OCI-LY7 (cell line): ENCODE measurements at regions not wholly inside any gene's neighbourhood (a gene's known extent, or its start where the extent isn't known, plus 50 kb on each side); places are given as distances from the start of the nearest gene placed in this dataset.

ENCODE experiments used
- BruUV-seq: library from RNA; stranded (reverse); fragments of 400-500 nt; replicated peaks from 2 replicates; lab custom pipeline; 2021; lab: Mats Ljungman, UMichigan
- CTCF ChIA-PET: fragments of 300-600 bp; sonication (Branson Sonifier 250); formaldehyde crosslinking; loops from one replicate; lab custom pipeline; 2022; ENCODE audit warnings: antibody characterized with exemption; ENCODE audit not compliant: unreplicated experiment; lab: Charles Lee
- POLR2A ChIA-PET: fragments of 300-600 bp; sonication (Branson Sonifier 250); formaldehyde crosslinking; loops from one replicate; lab custom pipeline; 2022; ENCODE audit warnings: antibody characterized with exemption; lab: Charles Lee
- DNase-seq: peaks from one replicate; pipeline ENCODE4 v3.0.0-alpha.2; 2015; ENCODE audit warnings: low spot score
- H2AFZ ChIP-seq: fragments of 200-600 bp; sonication (generic), shearing (Covaris generic); 2 replicates; pipeline ENCODE4 v1.6.1; 2014; ENCODE audit warnings: mild to moderate bottlenecking, antibody characterized with exemption, low read length, moderate library complexity
- H3K27ac ChIP-seq: fragments of 200-600 bp; sonication (generic); 2 replicates; pipeline ENCODE4 v1.5.1; 2014; ENCODE audit warnings: mixed run types, low read depth, mild to moderate bottlenecking, moderate library complexity, low read length, inconsistent platforms; ENCODE audit not compliant: poor library complexity, severe bottlenecking
- H3K36me3 ChIP-seq: fragments of 200-600 bp; sonication (generic); 2 replicates; pipeline ENCODE4 v1.6.1; 2014; ENCODE audit warnings: mild to moderate bottlenecking, antibody characterized with exemption, low read length, moderate library complexity, mixed read lengths; ENCODE audit not compliant: insufficient read depth
- H3K4me1 ChIP-seq: fragments of 200-600 bp; sonication (generic); 2 replicates; pipeline ENCODE4 v1.5.1; 2014; ENCODE audit warnings: mild to moderate bottlenecking, low read length; ENCODE audit not compliant: insufficient read depth, poor library complexity, severe bottlenecking
- H3K4me2 ChIP-seq: fragments of 200-600 bp; sonication (generic); 2 replicates; pipeline ENCODE4 v1.6.1; 2014; ENCODE audit warnings: mild to moderate bottlenecking, low read length
- H3K4me3 ChIP-seq: fragments of 200-600 bp; sonication (generic); 2 replicates; pipeline ENCODE4 v1.5.1; 2014; ENCODE audit warnings: mild to moderate bottlenecking, low read depth, low read length; ENCODE audit not compliant: poor library complexity, severe bottlenecking
- H3K79me2 ChIP-seq: fragments of 200-600 bp; sonication (generic); 2 replicates; pipeline ENCODE4 v1.6.1; 2016; ENCODE audit warnings: low read depth, mild to moderate bottlenecking, low read length, moderate library complexity, mixed read lengths; ENCODE audit not compliant: insufficient read depth
- H3K9me2 ChIP-seq: fragments of 200-600 bp; sonication (generic); 2 replicates; pipeline ENCODE4 v1.6.1; 2016; ENCODE audit warnings: mild to moderate bottlenecking, low read length, mixed read lengths; ENCODE audit not compliant: insufficient read depth
- H3K9me3 ChIP-seq: fragments of 200-600 bp; sonication (generic); 2 replicates; pipeline ENCODE4 v1.6.1; 2014; ENCODE audit warnings: mild to moderate bottlenecking, mixed run types, low read length, mixed read lengths
- H4K20me1 ChIP-seq: fragments of 200-600 bp; sonication (generic); 2 replicates; pipeline ENCODE4 v1.6.1; 2014; ENCODE audit warnings: mild to moderate bottlenecking, antibody characterized with exemption, low read length, moderate library complexity, mixed read lengths; ENCODE audit not compliant: insufficient read depth
- EZH2phosphoT487 ChIP-seq: fragments of 200-600 bp; sonication (generic); IDR thresholded peaks from 2 replicates; pipeline ENCODE4 v1.6.1; 2018; ENCODE audit warnings: low read depth, borderline replicate concordance, mild to moderate bottlenecking, mixed run types, antibody characterized with exemption, low read length, moderate library complexity, mixed read lengths
- intact Hi-C: fragments of 100-400 bp; cut with micrococcal nuclease; formaldehyde crosslinking; loops from one replicate; pipeline ENCODE4 v1.10.0; 2022; ENCODE audit not compliant: unreplicated experiment
- TF ChIP-seq, protein P1 (sequence below): fragments of 200-600 bp; sonication (generic); conservative IDR thresholded peaks from 2 replicates; pipeline ENCODE4 v1.5.1; 2014; ENCODE audit warnings: mild to moderate bottlenecking, antibody characterized with exemption, low read length, moderate library complexity, mixed read lengths

DNA sequence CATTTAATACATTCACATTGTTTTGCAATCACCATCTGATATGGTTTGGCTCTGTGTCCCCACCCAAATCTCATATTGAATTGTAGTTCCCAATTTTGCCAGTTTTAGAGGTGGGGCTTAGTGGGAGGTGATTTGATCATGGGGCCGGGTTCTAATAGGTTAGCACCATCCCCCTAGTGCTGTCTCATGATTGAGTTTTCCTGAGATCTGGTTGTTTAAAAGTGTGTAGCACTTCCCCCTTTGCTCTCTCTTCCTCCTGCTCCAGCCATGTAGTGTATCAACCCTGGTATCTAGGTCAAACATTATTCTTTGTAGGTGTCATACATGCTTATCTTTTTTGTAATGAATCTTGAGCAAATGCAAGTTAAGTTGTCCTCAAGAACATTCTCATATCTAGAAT is 83.3 kb upstream of the KIT start:
- H4K20me1 ChIP-seq, result no peaks in the 10 kb centered on the region
- intact Hi-C loops, result no loop called here
- H3K9me2 ChIP-seq, result no peaks in the 10 kb centered on the region
- ChIA-PET CTCF (no interaction called here), POLR2A (interaction anchor here (0.6 kb wide), 1 partner anchor 1733 kb away, joined by 3 read pairs; no protein-coding TSS in a partner anchor)
- H3K27ac ChIP-seq, result no peak overlapping the region
- H2AFZ ChIP-seq, result no peak overlapping the region
- H3K79me2 ChIP-seq, result no peaks in the 10 kb centered on the region
- H3K4me3 ChIP-seq, result no peak overlapping the region
- H3K9me3 ChIP-seq, result no peaks in the 10 kb centered on the region
- no peak for TF ChIP-seq EZH2phosphoT487
- TF ChIP-seq, protein P1, sequence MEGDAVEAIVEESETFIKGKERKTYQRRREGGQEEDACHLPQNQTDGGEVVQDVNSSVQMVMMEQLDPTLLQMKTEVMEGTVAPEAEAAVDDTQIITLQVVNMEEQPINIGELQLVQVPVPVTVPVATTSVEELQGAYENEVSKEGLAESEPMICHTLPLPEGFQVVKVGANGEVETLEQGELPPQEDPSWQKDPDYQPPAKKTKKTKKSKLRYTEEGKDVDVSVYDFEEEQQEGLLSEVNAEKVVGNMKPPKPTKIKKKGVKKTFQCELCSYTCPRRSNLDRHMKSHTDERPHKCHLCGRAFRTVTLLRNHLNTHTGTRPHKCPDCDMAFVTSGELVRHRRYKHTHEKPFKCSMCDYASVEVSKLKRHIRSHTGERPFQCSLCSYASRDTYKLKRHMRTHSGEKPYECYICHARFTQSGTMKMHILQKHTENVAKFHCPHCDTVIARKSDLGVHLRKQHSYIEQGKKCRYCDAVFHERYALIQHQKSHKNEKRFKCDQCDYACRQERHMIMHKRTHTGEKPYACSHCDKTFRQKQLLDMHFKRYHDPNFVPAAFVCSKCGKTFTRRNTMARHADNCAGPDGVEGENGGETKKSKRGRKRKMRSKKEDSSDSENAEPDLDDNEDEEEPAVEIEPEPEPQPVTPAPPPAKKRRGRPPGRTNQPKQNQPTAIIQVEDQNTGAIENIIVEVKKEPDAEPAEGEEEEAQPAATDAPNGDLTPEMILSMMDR, result no peak
- no peak overlapping the region for H3K4me2 ChIP-seq
- no peaks in the 10 kb centered on the region for H3K36me3 ChIP-seq
- no peaks in the 10 kb centered on the region for H3K4me1 ChIP-seq
- BruUV-seq, result no TSS peak
- no peak for DNase-seq

DNA sequence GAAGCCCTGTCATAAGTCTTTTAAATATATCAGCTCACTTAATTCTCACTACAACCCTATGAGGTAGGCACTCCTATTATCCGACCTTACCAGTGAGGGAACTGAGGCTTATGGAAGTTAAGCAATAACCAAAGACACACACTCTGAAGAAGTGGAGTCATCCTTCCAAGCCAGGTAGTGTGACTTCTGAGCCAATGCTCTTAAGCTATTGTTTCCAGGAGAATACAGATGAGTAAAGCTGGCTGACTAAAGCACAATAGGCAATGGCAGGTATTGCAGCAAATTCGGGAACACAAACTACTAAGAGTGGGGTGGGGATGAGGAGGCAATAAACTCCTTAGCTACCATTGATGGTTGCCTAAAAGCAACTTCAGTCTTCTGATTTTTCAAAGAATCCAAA is 81.8 kb upstream of the KIT start:
- CTCF ChIA-PET, result no interaction called here
- BruUV-seq, result no TSS peak
- DNase-seq, result no peak

DNA sequence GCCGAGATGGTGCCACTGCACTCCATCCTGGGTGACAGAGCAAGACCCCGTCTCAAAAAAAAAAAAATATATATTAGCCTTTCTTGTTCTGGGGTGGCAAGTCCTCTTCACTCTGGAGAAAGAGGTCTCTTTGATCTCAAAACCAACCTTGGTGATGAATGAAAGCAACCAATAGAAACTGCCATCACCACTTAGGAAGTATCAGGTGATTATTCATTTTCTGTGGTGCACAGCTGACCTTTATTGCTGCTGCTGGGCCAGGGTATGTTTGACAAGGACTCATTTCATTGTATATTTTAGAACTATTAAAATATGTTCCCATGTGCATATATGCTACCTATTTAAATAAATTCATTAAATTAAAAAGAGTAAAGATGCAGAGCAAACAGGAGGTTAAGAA is 76.0 kb upstream of the KIT start:
- TF ChIP-seq EZH2phosphoT487, result no peak
- TF ChIP-seq, protein P1, result no peak
- intact Hi-C loops, result no loop called here
- Histone ChIP-seq H3K27ac (no peak overlapping the region), H3K4me2 (no peak overlapping the region), H3K9me2 (no peaks in the 10 kb centered on the region), H3K9me3 (no peaks in the 10 kb centered on the region), H3K4me1 (no peaks in the 10 kb centered on the region), H3K79me2 (no peaks in the 10 kb centered on the region), H2AFZ (no peak overlapping the region), H3K4me3 (no peak overlapping the region), H3K36me3 (no peaks in the 10 kb centered on the region), H4K20me1 (no peaks in the 10 kb centered on the region)
- no TSS peak for BruUV-seq
- DNase-seq, result no peak
- POLR2A ChIA-PET, result no interaction called here
- CTCF ChIA-PET, result no interaction called here

More for the DNA sequence above, 81.8 kb upstream of the KIT start:
- no peaks in the 10 kb centered on the region for H4K20me1 ChIP-seq
- H3K9me2 ChIP-seq, result no peaks in the 10 kb centered on the region
- no peaks in the 10 kb centered on the region for H3K9me3 ChIP-seq
- no peaks in the 10 kb centered on the region for H3K79me2 ChIP-seq
- no peak overlapping the region for H3K4me3 ChIP-seq
- POLR2A ChIA-PET, result no interaction called here
- H3K4me1 ChIP-seq, result no peaks in the 10 kb centered on the region
- TF ChIP-seq EZH2phosphoT487, result no peak
- TF ChIP-seq, protein P1, result no peak
- intact Hi-C loops, result no loop called here
- no peak overlapping the region for H3K27ac ChIP-seq
- H3K4me2 ChIP-seq, result no peak overlapping the region
- no peaks in the 10 kb centered on the region for H3K36me3 ChIP-seq
- no peak overlapping the region for H2AFZ ChIP-seq
